ENCODE measurements at regions not wholly inside any gene's neighbourhood (a gene's known extent, or its start where the extent isn't known, plus 50 kb on each side); places are given as distances from the start of the nearest gene placed in this dataset.

DNA sequence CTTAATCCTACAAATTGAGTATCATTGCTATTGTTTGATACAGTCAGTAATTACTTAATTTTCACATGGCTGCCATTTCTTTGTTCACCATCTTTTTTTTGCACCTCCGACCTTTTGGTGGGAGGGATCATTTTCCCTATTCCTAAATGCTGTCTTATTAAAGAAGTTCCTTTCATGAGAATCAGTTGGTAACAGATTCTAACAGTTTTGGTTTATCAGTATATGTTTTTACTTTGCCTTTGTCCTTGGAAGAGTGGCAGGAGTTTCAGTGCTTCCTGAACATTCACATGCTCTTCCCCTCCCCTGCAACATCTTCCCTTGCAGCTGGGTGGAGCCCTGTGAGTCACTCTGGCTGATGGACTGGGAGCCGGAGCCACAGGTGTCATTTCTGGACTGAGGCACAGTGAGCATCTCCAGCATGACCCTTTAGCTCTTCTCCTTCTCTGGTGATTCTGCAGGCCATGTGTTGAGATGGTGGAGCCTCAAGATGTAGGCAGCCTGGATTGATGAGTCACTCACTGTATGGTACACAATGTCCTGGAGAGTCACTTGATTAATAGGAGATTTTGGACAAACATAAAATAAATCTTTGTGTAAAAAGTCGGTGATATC lies 217.7 kb downstream of the URB2 start:
- no peaks in the 10 kb centered on the region for H3K36me3 ChIP-seq (replicated peaks in 1 of 2; ENCODE audit: control insufficient read depth in 2 of 2, insufficient read depth in 2 of 2, low read length in 2 of 2)

DNA sequence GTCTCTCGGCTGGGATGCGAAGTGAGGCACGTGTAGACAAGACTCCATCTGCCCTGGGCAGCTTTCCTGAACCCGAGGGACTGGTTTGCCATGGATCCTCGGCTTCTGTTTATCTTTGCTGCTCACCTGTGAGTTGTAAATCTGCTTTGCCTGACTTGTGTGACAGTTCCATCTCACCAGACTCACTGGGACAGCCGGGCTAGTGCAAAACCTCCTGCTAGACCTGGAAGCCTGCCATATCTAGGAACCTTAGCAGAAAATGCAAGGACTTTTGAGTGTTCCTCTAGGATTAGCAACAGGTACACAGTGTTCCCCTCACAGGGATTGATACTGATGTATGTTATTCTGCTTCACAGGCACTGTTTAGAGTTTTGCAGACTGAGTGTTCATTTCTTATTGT lies 218.6 kb downstream of the URB2 start:
- H3K4me2 ChIP-seq (ENCODE audit: insufficient read depth, low read length, poor library complexity, severe bottlenecking) = no peak overlapping the region
- no peaks in the 10 kb centered on the region for H3K4me1 ChIP-seq (ENCODE audit: control insufficient read depth in 2 of 2, insufficient read depth in 1 of 2, low read depth in 1 of 2, low read length in 2 of 2)
- no peaks in the 10 kb centered on the region for H3K79me1 ChIP-seq (ENCODE audit: low read depth, low read length)
- no CpG with 5 or more reads among the region's 6 CpGs for WGBS, 2 donors (ENCODE audit: extremely low coverage in 2 of 2, insufficient read length in 2 of 2, insufficient replicate concordance in 1 of 2)
- H3K36me3 ChIP-seq (replicated peaks in 1 of 2; ENCODE audit: control insufficient read depth in 2 of 2, insufficient read depth in 2 of 2, low read length in 2 of 2) = no peaks in the 10 kb centered on the region
- H3K14ac ChIP-seq (ENCODE audit: low read length) = no peak overlapping the region
- no peak overlapping the region for H2BK12ac ChIP-seq (ENCODE audit: low read length)
- no peak overlapping the region for H3K27ac ChIP-seq (replicated peaks; ENCODE audit: low read length)
- H2AFZ ChIP-seq (ENCODE audit: low read length) = no peak overlapping the region
- H2BK120ac ChIP-seq (ENCODE audit: low read depth, low read length) = no peak overlapping the region
- no peak overlapping the region for H4K91ac ChIP-seq (ENCODE audit: low read depth, low read length, poor library complexity)
- DNase-seq (ENCODE audit: low spot score) = no peak
- peaks cover 0 to 3% (median 0%) of the 10 kb centered on the region in 3 experiments for H3K27me3 ChIP-seq (ENCODE audit: control insufficient read depth in 3 of 3, insufficient read depth in 3 of 3, low read depth in 1 of 3, low read length in 3 of 3)
- H3K4ac ChIP-seq (ENCODE audit: low read length) = no peak overlapping the region
- H3K18ac ChIP-seq (ENCODE audit: low read length) = no peak overlapping the region
- no peaks in the 10 kb centered on the region for H3K9me3 ChIP-seq (replicated peaks in 1 of 2; ENCODE audit: control insufficient read depth in 2 of 2, insufficient read depth in 1 of 2, low read depth in 1 of 2, low read length in 2 of 2)
- no peak overlapping the region for H3K4me3 ChIP-seq (ENCODE audit: low read length in 2 of 2)
- H2BK5ac ChIP-seq (ENCODE audit: low read length) = no peak overlapping the region
- no peak overlapping the region for H4K8ac ChIP-seq (ENCODE audit: low read depth, low read length)
- H2BK15ac ChIP-seq (ENCODE audit: low read length) = no peak overlapping the region
- no peak overlapping the region for H2AK5ac ChIP-seq (ENCODE audit: low read depth, low read length)
- H3K9ac ChIP-seq (ENCODE audit: low read depth, low read length, poor library complexity) = no peak overlapping the region
- H3K23ac ChIP-seq (ENCODE audit: low read depth, low read length, poor library complexity) = no peak overlapping the region

More for the DNA sequence above, 217.7 kb downstream of the URB2 start:
- no peak overlapping the region for H4K8ac ChIP-seq (ENCODE audit: low read depth, low read length)
- H3K9me3 ChIP-seq (replicated peaks in 1 of 2; ENCODE audit: control insufficient read depth in 2 of 2, insufficient read depth in 1 of 2, low read depth in 1 of 2, low read length in 2 of 2) = no peaks in the 10 kb centered on the region
- WGBS, 2 donors (ENCODE audit: extremely low coverage in 2 of 2, insufficient read length in 2 of 2, insufficient replicate concordance in 1 of 2) = no CpG with 5 or more reads among the region's 3 CpGs
- H3K79me1 ChIP-seq (ENCODE audit: low read depth, low read length) = no peaks in the 10 kb centered on the region
- no peak overlapping the region for H3K23ac ChIP-seq (ENCODE audit: low read depth, low read length, poor library complexity)
- no peak overlapping the region for H3K4ac ChIP-seq (ENCODE audit: low read length)
- no peak overlapping the region for H3K9ac ChIP-seq (ENCODE audit: low read depth, low read length, poor library complexity)
- H2AK5ac ChIP-seq (ENCODE audit: low read depth, low read length) = no peak overlapping the region
- H3K4me3 ChIP-seq (ENCODE audit: low read length in 2 of 2) = no peak overlapping the region
- H3K14ac ChIP-seq (ENCODE audit: low read length) = no peak overlapping the region
- no peak overlapping the region for H3K18ac ChIP-seq (ENCODE audit: low read length)
- no peak overlapping the region for H2BK5ac ChIP-seq (ENCODE audit: low read length)
- H2BK15ac ChIP-seq (ENCODE audit: low read length) = no peak overlapping the region
- H3K4me2 ChIP-seq (ENCODE audit: insufficient read depth, low read length, poor library complexity, severe bottlenecking) = no peak overlapping the region
- no peaks in the 10 kb centered on the region for H3K4me1 ChIP-seq (ENCODE audit: control insufficient read depth in 2 of 2, insufficient read depth in 1 of 2, low read depth in 1 of 2, low read length in 2 of 2)
- DNase-seq (ENCODE audit: low spot score) = no peak
- H3K27ac ChIP-seq (replicated peaks; ENCODE audit: low read length) = no peak overlapping the region
- H2AFZ ChIP-seq (ENCODE audit: low read length) = no peak overlapping the region
- H3K27me3 ChIP-seq (ENCODE audit: control insufficient read depth in 3 of 3, insufficient read depth in 3 of 3, low read depth in 1 of 3, low read length in 3 of 3) = peaks cover 0 to 3% (median 0%) of the 10 kb centered on the region in 3 experiments
- no peak overlapping the region for H2BK120ac ChIP-seq (ENCODE audit: low read depth, low read length)
- no peak overlapping the region for H2BK12ac ChIP-seq (ENCODE audit: low read length)
- H4K91ac ChIP-seq (ENCODE audit: low read depth, low read length, poor library complexity) = no peak overlapping the region

DNA sequence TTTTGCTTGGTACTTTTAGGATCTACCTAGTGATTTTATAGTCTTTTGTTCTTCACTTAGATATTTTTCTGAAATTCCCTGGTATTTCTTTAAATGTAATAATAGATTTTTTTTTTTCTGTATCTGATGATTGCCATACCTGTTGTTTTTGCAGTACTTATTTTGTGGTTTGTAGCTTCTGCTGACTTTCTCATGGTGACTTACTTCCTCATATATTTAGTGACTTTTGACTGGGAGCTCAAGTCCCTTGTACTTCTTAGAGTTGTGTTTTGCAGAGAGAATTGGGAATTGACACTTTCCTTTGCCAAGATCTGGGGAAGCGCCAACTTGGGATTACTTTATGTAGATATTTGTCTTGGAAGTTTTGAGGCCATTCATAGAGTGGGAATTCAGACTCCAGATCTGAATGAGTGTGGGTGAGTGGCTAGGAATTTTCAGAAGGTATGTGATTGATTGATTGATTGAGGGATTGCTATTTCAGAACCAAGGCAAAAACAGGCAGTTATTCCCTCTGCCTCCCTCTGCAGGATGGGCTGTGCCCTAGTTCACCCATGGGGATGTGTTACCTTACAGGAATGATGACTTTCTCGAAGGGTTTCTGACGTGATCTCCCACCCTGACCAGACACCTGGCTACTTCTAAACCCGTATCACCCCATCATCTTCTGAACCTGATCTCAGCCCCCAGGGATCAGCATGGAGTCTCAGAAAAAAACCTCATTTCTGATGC lies 219.5 kb downstream of the URB2 start:
- no peak overlapping the region for H4K91ac ChIP-seq (ENCODE audit: low read depth, low read length, poor library complexity)
- H2BK120ac ChIP-seq (ENCODE audit: low read depth, low read length) = no peak overlapping the region
- no peak overlapping the region for H3K9ac ChIP-seq (ENCODE audit: low read depth, low read length, poor library complexity)
- DNase-seq (ENCODE audit: low spot score) = no peak
- no peak overlapping the region for H3K4ac ChIP-seq (ENCODE audit: low read length)
- H3K27ac ChIP-seq (replicated peaks; ENCODE audit: low read length) = no peak overlapping the region
- H3K14ac ChIP-seq (ENCODE audit: low read length) = no peak overlapping the region
- no peaks in the 10 kb centered on the region for H3K79me1 ChIP-seq (ENCODE audit: low read depth, low read length)
- no peak overlapping the region for H3K18ac ChIP-seq (ENCODE audit: low read length)
- no peak overlapping the region for H3K4me2 ChIP-seq (ENCODE audit: insufficient read depth, low read length, poor library complexity, severe bottlenecking)
- no peak overlapping the region for H3K23ac ChIP-seq (ENCODE audit: low read depth, low read length, poor library complexity)
- no peak overlapping the region for H2AFZ ChIP-seq (ENCODE audit: low read length)
- WGBS, 2 donors (ENCODE audit: extremely low coverage in 2 of 2, insufficient read length in 2 of 2, insufficient replicate concordance in 1 of 2) = no CpG with 5 or more reads among the region's 4 CpGs
- no peak overlapping the region for H2BK5ac ChIP-seq (ENCODE audit: low read length)
- no peak overlapping the region for H2AK5ac ChIP-seq (ENCODE audit: low read depth, low read length)
- peaks cover 0 to 3% (median 0%) of the 10 kb centered on the region in 3 experiments for H3K27me3 ChIP-seq (ENCODE audit: control insufficient read depth in 3 of 3, insufficient read depth in 3 of 3, low read depth in 1 of 3, low read length in 3 of 3)
- no peaks in the 10 kb centered on the region for H3K4me1 ChIP-seq (ENCODE audit: control insufficient read depth in 2 of 2, insufficient read depth in 1 of 2, low read depth in 1 of 2, low read length in 2 of 2)
- H2BK15ac ChIP-seq (ENCODE audit: low read length) = no peak overlapping the region
- no peak overlapping the region for H3K4me3 ChIP-seq (ENCODE audit: low read length in 2 of 2)
- no peak overlapping the region for H2BK12ac ChIP-seq (ENCODE audit: low read length)
- H3K36me3 ChIP-seq (replicated peaks in 1 of 2; ENCODE audit: control insufficient read depth in 2 of 2, insufficient read depth in 2 of 2, low read length in 2 of 2) = no peaks in the 10 kb centered on the region
- no peak overlapping the region for H4K8ac ChIP-seq (ENCODE audit: low read depth, low read length)
- no peaks in the 10 kb centered on the region for H3K9me3 ChIP-seq (replicated peaks in 1 of 2; ENCODE audit: control insufficient read depth in 2 of 2, insufficient read depth in 1 of 2, low read depth in 1 of 2, low read length in 2 of 2)

DNA sequence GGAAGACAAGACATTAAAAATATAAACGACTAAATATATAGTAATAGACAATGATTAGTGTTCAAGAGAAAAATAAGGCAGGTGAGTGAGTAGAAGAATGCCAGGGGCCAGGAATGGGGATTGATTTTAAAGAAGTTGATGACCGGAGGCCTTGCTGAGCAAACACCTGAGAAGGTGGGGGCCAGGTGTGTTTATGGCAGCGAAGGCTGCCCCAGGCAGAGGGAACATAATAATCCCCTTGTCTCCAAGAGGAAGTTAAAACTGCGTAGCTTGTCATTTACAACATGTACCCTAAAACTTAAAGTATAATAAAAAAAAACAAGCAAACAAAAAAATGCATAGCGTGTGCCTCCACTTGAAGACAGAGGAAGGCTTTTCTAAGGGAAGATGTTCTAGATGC lies 220.3 kb downstream of the URB2 start:
- no peak for DNase-seq (ENCODE audit: low spot score)
- Histone ChIP-seq H2AFZ (ENCODE audit: low read length) (no peak overlapping the region), H3K27me3 (ENCODE audit: control insufficient read depth in 3 of 3, insufficient read depth in 3 of 3, low read depth in 1 of 3, low read length in 3 of 3) (peaks cover 0 to 3% (median 0%) of the 10 kb centered on the region in 3 experiments), H3K4me2 (ENCODE audit: insufficient read depth, low read length, poor library complexity, severe bottlenecking) (no peak overlapping the region), H3K18ac (ENCODE audit: low read length) (no peak overlapping the region), H2BK5ac (ENCODE audit: low read length) (no peak overlapping the region), H3K79me1 (ENCODE audit: low read depth, low read length) (no peaks in the 10 kb centered on the region), H3K36me3 (replicated peaks in 1 of 2; ENCODE audit: control insufficient read depth in 2 of 2, insufficient read depth in 2 of 2, low read length in 2 of 2) (no peaks in the 10 kb centered on the region), H3K4ac (ENCODE audit: low read length) (no peak overlapping the region), H3K9me3 (replicated peaks in 1 of 2; ENCODE audit: control insufficient read depth in 2 of 2, insufficient read depth in 1 of 2, low read depth in 1 of 2, low read length in 2 of 2) (no peaks in the 10 kb centered on the region), H3K14ac (ENCODE audit: low read length) (no peak overlapping the region), H3K27ac (replicated peaks; ENCODE audit: low read length) (no peak overlapping the region), H2BK15ac (ENCODE audit: low read length) (no peak overlapping the region), H4K91ac (ENCODE audit: low read depth, low read length, poor library complexity) (no peak overlapping the region), H2BK12ac (ENCODE audit: low read length) (no peak overlapping the region), H2BK120ac (ENCODE audit: low read depth, low read length) (no peak overlapping the region), H3K4me3 (ENCODE audit: low read length in 2 of 2) (no peak overlapping the region), H3K9ac (ENCODE audit: low read depth, low read length, poor library complexity) (no peak overlapping the region), H4K8ac (ENCODE audit: low read depth, low read length) (no peak overlapping the region), H3K23ac (ENCODE audit: low read depth, low read length, poor library complexity) (no peak overlapping the region), H3K4me1 (ENCODE audit: control insufficient read depth in 2 of 2, insufficient read depth in 1 of 2, low read depth in 1 of 2, low read length in 2 of 2) (no peaks in the 10 kb centered on the region), H2AK5ac (ENCODE audit: low read depth, low read length) (no peak overlapping the region)
- WGBS, 2 donors (ENCODE audit: extremely low coverage in 2 of 2, insufficient read length in 2 of 2, insufficient replicate concordance in 1 of 2) = no CpG with 5 or more reads among the region's 5 CpGs
